Activated CD4-positive, alpha-beta memory T cell treated with anti-CD3 and anti-CD28 coated beads for 36 hours (primary cell): ENCODE measurements at regions not wholly inside any gene's neighbourhood (a gene's known extent, or its start where the extent isn't known, plus 50 kb on each side); places are given as distances from the start of the nearest gene placed in this dataset.

Experiments
- CTCF ChIA-PET: fragments of 350-600 bp; sonication (Branson Sonifier 250); formaldehyde crosslinking; loops from one replicate; lab custom pipeline; 2021; ENCODE audit warnings: antibody characterized with exemption, inconsistent platforms; lab: Charles Lee
- POLR2A ChIA-PET: fragments of 350-600 bp; sonication (Branson Sonifier 250); formaldehyde crosslinking; loops from one replicate; lab custom pipeline; 2021; ENCODE audit warnings: antibody characterized with exemption; lab: Charles Lee
- DNase-seq: peaks from one replicate; pipeline ENCODE4 v3.0.0-alpha.2; 2020
- H3K27ac Mint-ChIP-seq: one replicate; pipeline ENCODE4 v1.8.0; 2021; ENCODE audit warnings: mixed read lengths
- H3K27me3 Mint-ChIP-seq: one replicate; pipeline ENCODE4 v1.8.0; 2021; ENCODE audit warnings: mixed read lengths
- H3K36me3 Mint-ChIP-seq: one replicate; pipeline ENCODE4 v1.8.0; 2021; ENCODE audit warnings: mixed read lengths
- H3K4me1 Mint-ChIP-seq: one replicate; pipeline ENCODE4 v1.8.0; 2021; ENCODE audit warnings: low read depth, mixed read lengths
- H3K4me3 Mint-ChIP-seq: one replicate; pipeline ENCODE4 v1.8.0; 2021; ENCODE audit warnings: mild to moderate bottlenecking, mixed read lengths
- H3K9me3 Mint-ChIP-seq: one replicate; pipeline ENCODE4 v1.8.0; 2021; ENCODE audit warnings: mixed read lengths
- intact Hi-C: fragments of 100-400 bp; cut with micrococcal nuclease; formaldehyde crosslinking; loops from one replicate; pipeline ENCODE4 v1.15.1; 2023

DNA sequence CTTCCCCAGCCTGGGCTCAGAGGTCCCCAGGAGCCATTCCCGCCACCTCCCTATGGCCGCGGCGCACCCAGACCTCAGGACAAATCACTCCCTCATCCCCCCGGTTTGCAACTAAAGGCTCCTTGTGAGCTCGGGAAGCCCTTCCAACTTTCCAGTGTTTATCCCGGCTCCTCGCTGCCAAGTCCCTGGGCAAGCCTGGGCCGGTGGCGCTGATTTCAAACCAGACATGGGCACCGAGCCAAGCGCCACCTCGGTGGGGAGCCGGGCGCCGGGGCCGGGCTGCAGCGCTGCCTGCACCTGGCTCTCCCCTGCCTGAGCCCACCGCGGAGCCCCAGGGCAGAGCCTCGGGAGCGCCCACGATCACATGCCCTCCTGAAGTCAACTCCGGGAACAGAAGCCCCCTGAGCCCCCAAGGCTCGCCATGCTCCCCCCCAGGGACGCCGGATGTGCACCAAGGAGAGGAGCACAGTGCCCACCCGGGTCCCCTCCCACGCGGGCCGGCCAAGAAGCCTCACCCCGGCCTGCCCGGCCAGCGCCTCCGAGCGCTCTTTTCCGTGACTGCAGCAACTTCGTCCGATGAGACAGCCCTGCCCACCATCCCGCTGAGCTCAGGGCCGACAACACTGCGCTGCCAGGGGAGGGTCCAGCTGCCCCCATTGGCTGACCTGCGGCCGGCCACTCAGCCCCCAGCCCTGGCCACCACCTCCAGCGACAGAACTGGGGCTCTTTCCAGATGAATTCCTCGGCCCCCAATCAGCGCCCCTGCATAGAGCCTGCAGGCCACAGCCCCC, 50.0 kb downstream of the NCOR2 start:
- no peaks in the 10 kb centered on the region for H3K27me3 Mint-ChIP-seq
- H3K4me3 Mint-ChIP-seq: no peak overlapping the region
- ChIA-PET POLR2A (no interaction called here), CTCF (interaction anchor here (0.5 kb wide), 1 partner anchor 477 kb away, joined by 3 read pairs; no protein-coding TSS in a partner anchor)
- peaks cover 8% of the 10 kb centered on the region for H3K36me3 Mint-ChIP-seq
- no peak overlapping the region for H3K27ac Mint-ChIP-seq
- H3K4me1 Mint-ChIP-seq: peaks cover 6% of the 10 kb centered on the region
- no peaks in the 10 kb centered on the region for H3K9me3 Mint-ChIP-seq
- intact Hi-C loops: no loop called here
- no peak for DNase-seq

DNA sequence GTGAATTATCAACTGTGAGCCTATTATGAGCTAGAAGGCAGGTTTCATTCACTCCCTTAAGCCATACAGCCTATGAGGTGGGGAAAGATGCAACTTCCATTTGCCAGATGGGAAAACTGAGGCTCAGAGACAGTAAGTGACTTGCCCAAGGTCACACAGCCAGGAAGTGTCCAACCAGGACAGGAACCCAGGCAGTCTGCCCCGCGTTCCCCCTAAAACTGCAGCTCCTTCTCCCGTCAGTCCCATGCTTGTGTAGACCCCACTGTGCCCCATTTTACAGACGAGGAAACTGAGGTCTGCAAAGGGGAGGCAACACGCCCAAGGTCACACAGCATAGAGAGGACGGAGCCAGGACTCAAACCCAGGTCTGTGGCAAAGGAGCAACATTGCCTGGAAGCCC, 50.6 kb downstream of the NCOR2 start:
- Mint-ChIP-seq H3K4me1 (peaks cover 3% of the 10 kb centered on the region), H3K27me3 (no peaks in the 10 kb centered on the region), H3K4me3 (no peak overlapping the region), H3K9me3 (no peaks in the 10 kb centered on the region), H3K36me3 (peaks cover 8% of the 10 kb centered on the region), H3K27ac (no peak overlapping the region)
- POLR2A ChIA-PET: no interaction called here
- CTCF ChIA-PET: interaction anchor here (0.5 to 0.6 kb wide), 2 partner anchors 257 to 476 kb away, joined by 3 read pairs; no protein-coding TSS in a partner anchor
- DNase-seq: no peak
- intact Hi-C loops: no loop called here

DNA sequence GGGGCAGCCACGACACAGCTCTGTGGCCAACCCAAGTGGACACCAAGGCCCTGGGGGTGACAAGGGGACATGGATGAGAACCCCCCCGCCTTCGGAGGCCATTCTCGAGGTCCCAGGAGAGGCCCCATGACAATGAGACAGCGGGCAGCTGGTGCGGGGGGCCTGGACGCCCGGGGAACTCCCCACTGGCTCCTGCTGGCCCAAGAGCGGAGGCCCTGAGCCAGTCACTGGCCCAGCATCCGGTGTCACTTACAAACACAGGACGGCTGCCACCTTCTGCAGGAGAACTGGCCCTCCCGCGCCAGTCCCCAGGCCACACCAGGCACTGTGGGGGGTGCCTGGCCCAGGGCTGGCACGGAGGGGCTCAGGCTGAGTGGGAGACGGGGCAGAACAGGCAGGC, 51.4 kb downstream of the NCOR2 start:
- Mint-ChIP-seq H3K27me3 (no peaks in the 10 kb centered on the region), H3K4me3 (no peak overlapping the region), H3K36me3 (peaks cover 8% of the 10 kb centered on the region), H3K27ac (no peak overlapping the region), H3K4me1 (peaks cover 3% of the 10 kb centered on the region), H3K9me3 (no peaks in the 10 kb centered on the region)
- POLR2A ChIA-PET: no interaction called here
- CTCF ChIA-PET: interaction anchor here (0.6 kb wide), 1 partner anchor 258 kb away, joined by 3 read pairs; no protein-coding TSS in a partner anchor
- no peak for DNase-seq
- intact Hi-C loops: no loop called here

DNA sequence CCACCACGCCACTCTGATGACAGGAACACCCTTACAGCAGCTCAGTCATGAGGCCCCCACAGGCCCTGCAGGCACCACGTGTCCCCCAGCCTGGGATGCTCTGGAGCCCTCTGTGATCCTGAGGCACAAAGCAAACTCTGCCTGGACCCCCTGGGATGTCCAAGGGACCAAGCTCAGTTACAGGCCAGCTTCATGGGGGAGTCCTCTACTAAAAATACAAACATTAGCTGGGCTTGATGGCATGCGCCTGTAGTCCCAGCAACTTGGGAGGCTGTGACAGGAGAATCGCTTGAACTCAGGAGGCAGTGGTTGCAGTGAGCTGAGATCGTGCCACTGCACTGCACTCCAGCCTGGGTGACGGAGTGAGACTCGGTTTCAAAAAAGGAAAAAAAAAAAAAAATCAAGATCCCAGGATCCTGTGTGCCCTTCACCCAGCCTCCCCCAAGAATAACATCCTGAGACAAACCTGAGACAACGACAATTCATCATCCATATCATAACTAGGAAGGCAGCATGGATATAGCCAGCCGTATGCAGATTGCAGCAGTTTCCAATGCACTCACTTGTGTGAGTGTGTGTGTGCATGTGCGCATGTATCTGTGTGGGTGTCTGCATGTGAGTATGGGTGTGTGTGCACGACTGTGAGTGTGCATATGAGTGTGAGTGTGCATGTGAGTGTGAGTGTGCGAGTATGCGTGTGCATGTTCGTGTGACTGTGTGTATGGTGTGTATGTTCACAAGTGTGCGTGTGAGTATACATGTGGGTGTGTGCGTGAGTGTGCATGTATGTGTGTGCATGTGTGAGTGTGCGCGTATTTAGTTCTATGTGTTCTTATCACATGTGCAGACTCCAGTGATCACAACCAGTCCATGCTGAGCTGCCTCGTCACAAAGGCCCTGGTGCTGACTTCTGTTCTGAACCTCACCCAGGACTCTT, 52.1 kb downstream of the NCOR2 start:
- CTCF ChIA-PET: no interaction called here
- H3K27me3 Mint-ChIP-seq: no peaks in the 10 kb centered on the region

DNA sequence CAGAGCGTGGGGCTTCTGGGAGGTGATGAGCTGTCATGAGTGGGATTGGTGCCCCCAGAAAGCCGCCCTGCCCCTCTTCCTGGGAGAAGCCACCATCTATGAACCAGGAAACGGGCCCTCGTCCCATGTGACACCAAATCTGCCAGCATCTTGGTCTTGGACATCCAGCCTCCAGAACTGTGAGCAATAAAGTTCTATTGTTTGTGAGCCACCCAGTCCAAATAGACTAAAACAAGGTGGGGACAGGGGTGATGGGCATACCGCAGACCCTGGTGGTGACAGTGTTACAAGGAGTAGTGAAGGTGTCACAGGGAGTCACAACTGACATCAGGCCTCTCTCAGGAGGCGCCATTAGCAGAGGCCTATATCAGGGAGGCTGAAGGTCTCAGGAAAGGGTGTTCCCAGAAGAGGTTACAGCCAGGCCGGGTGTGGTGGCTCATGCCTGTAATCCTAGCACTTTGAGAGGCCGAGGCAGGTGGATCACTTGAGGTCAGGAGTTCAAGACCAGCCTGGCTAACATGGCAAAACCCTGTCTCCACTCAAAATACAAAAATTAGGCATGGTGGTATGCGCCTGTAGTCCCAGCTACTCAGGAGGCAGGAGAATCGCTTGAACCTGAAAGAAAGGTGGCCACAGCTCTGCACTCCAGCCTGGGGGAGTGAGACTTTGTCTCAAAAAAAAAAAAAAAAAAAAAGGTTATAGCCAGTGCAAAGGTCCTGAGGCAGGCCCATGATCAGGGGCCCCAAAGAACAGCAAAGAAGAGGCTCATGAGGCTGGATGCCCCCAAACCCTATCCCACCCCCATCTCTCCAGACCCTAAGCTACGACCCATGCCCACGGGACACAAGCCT, 53.0 kb downstream of the NCOR2 start:
- peaks cover 7% of the 10 kb centered on the region for H3K4me1 Mint-ChIP-seq
- no peak overlapping the region for H3K4me3 Mint-ChIP-seq
- ChIA-PET POLR2A (no interaction called here), CTCF (no interaction called here)
- intact Hi-C loops: no loop called here
- DNase-seq: no peak
- no peaks in the 10 kb centered on the region for H3K9me3 Mint-ChIP-seq
- peaks cover 8% of the 10 kb centered on the region for H3K36me3 Mint-ChIP-seq
- no peak overlapping the region for H3K27ac Mint-ChIP-seq
- no peaks in the 10 kb centered on the region for H3K27me3 Mint-ChIP-seq

More for the DNA sequence above, 52.1 kb downstream of the NCOR2 start:
- POLR2A ChIA-PET: no interaction called here
- no peak overlapping the region for H3K27ac Mint-ChIP-seq
- intact Hi-C loops: no loop called here
- peaks cover 8% of the 10 kb centered on the region for H3K36me3 Mint-ChIP-seq
- DNase-seq: no peak
- H3K4me3 Mint-ChIP-seq: no peak overlapping the region
- no peaks in the 10 kb centered on the region for H3K9me3 Mint-ChIP-seq
- peaks cover 7% of the 10 kb centered on the region for H3K4me1 Mint-ChIP-seq

DNA sequence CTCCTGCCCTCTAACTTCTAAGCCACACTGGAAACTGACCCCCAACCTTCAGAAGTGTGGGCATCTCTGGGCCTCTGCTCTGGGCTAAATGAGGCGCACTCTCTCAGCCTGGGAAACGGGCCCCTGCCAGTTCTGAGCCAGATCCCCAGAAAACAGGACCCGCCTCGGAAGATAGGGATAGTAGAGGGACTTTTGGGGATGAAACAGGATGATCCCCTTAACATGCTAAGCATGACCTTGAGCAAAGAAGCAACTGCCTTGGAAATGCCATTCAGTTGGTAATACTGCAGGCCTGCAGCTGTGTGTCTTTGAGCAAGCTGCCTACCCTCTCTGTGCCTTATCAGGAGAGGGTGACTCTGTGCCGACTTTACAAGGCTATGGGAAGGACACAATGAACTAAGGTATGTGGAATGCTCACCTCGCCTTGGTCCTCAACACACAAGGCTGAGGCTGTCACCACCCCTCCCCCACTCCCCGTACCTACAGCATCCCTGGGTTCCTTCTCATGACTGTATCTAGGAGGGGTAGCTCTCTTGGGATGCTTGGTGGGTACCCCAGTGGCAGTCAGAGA, 54.0 kb downstream of the NCOR2 start:
- no peaks in the 10 kb centered on the region for H3K27me3 Mint-ChIP-seq
- DNase-seq: no peak
- intact Hi-C loops: no loop called here
- H3K36me3 Mint-ChIP-seq: peaks cover 8% of the 10 kb centered on the region
- H3K27ac Mint-ChIP-seq: no peak overlapping the region
- no peak overlapping the region for H3K4me3 Mint-ChIP-seq
- CTCF ChIA-PET: no interaction called here
- H3K9me3 Mint-ChIP-seq: no peaks in the 10 kb centered on the region
- POLR2A ChIA-PET: no interaction called here
- H3K4me1 Mint-ChIP-seq: peaks cover 4% of the 10 kb centered on the region

DNA sequence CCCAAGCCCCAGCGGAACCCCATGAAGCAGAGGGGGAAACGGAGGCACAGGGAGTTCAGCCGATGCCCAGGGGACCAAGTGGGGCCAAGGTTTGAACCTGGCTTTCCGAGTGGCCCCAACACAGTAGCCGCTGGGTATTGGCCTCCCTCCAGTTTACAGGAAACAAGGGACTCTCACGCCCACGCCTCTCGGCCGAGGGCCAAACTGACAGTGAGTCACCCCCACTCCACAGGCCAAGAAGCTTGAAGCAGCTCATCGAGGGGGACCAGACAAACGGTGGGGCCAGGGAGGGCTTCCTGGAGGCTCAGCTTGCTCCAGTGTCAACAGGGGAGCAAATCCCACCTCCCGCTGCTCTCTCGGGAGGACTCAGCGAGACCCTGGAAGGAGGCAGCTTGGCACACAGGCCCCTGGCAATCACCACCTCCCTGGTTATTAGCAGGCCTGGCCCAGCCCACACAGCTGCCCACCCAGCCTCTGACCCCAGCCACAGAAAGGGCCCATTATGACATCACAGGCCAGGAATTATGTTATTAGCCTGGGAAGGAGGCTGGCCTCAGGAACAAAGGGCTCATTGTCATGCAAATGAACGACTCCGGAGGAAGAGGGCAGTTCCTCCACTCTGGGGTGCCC, 54.6 kb downstream of the NCOR2 start:
- peaks cover 8% of the 10 kb centered on the region for H3K36me3 Mint-ChIP-seq
- POLR2A ChIA-PET: no interaction called here
- no peak overlapping the region for H3K4me3 Mint-ChIP-seq
- CTCF ChIA-PET: no interaction called here
- no peak for DNase-seq
- no peaks in the 10 kb centered on the region for H3K9me3 Mint-ChIP-seq
- no peak overlapping the region for H3K27ac Mint-ChIP-seq
- intact Hi-C loops: no loop called here
- no peaks in the 10 kb centered on the region for H3K27me3 Mint-ChIP-seq
- H3K4me1 Mint-ChIP-seq: peaks cover 4% of the 10 kb centered on the region

DNA sequence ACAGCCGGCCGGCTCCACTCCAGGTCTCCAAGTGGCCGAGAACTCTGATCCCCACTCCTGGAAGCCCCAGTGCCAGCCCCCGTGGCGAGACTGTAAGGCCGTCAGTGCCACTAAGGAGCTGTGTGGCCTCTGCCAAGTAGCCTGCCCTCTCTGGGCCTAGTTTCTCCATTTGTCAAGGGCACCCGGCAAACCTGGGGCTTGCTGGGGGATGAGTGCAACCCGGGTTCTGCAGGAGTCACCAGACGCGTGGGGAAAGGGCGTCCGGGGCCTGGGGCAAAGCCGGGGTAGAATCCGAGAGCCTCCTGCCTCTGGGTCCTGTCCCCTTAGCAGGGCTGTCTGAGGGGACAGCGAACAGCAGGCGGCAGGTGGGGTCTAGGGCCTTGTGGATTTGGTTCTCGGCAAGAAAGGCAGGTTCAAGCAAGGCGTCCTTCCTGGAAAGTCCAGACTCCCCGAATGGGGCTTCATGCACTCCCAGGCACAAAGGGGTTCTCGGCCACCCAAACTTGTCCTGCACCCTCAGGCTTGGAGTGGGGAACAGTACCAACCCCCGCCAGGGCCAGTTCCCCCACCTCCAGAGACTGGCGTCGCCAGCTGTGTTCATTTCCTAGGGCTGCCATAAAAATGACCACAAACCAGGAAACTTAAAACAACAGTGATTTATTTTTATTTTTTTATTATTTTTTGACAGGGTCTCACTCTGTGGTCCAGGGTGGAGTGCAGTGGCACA, 56.0 kb downstream of the NCOR2 start:
- no peak overlapping the region for H3K4me3 Mint-ChIP-seq
- H3K9me3 Mint-ChIP-seq: no peaks in the 10 kb centered on the region
- ChIA-PET CTCF (no interaction called here), POLR2A (no interaction called here)
- peaks cover 8% of the 10 kb centered on the region for H3K36me3 Mint-ChIP-seq
- peaks cover 4% of the 10 kb centered on the region for H3K4me1 Mint-ChIP-seq
- intact Hi-C loops: no loop called here
- no peaks in the 10 kb centered on the region for H3K27me3 Mint-ChIP-seq
- DNase-seq: no peak
- H3K27ac Mint-ChIP-seq: no peak overlapping the region

DNA sequence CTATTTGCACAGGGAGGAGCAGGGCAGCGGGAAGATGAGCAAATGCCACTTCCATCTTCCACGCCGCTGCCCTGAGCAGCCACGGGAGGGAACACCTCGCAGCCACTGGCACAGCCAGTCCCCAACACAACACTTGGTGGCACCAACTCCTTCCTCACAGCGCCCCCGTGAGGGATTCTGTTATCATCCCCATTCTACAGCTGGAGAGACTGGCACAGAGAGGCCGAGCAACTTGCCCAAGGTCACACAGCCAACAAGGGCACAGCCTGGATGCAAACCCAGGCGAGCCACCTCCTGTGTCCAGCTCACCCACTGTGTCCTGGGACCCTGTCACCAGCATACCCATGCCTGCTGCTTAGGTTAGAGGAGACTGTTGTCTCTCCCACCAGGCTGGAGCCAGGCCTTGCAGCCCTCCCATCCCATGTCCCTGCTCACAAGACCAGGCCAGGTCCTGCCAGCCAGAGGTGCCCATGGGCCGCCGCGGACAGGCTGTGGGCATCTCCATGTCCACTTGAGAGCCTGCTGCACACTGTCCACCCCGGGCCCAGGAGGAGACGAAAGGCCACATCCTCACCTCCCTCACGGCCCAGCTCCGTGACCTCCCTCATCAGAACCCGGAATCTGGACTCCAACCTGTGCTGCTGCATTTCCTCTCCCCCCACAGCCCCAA, 57.0 kb downstream of the NCOR2 start:
- POLR2A ChIA-PET: no interaction called here
- intact Hi-C loops: no loop called here

DNA sequence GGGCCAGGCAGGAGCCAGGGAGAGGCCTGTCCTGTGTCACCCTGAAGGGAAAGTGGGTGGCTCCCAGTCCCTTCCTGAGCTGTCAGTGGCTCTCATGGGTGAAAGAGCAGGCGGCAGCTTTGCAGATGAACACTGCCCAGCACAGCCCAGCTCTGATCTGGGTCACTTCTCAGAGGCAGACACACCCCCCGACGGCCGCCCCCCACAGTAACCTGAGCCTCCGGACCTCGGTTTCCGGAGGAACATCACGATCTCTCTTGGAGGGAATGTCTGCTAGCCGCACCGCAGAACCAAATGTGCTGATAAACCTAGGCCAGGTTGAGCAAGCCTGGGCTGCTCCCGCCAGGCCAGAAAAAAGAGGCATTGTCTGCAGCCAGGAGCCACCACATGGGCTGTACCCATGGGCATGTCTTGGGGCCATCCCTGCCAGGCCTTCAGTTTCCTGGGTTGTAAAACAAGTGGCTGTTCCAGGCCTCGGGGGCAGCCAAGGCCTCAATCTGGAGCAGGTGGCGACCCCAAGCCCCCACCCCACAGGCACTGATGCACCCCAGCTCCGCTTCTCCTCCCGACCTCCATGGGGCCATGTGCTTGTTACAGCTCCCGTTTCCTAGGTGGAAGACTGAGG, 57.6 kb downstream of the NCOR2 start:
- ChIA-PET CTCF (interaction anchor here (1.1 to 1.2 kb wide), 2 partner anchors 40 to 120 kb away, joined by 3 read pairs; no protein-coding TSS in a partner anchor), POLR2A (no interaction called here)
- Mint-ChIP-seq H3K27ac (no peak overlapping the region), H3K9me3 (no peaks in the 10 kb centered on the region), H3K27me3 (no peaks in the 10 kb centered on the region), H3K4me1 (peaks cover 6% of the 10 kb centered on the region), H3K4me3 (no peak overlapping the region), H3K36me3 (peaks cover 2% of the 10 kb centered on the region)
- intact Hi-C loops: no loop called here
- DNase-seq: no peak

More for the DNA sequence above, 57.0 kb downstream of the NCOR2 start:
- Mint-ChIP-seq H3K36me3 (peaks cover 4% of the 10 kb centered on the region), H3K27me3 (no peaks in the 10 kb centered on the region), H3K4me1 (peaks cover 6% of the 10 kb centered on the region), H3K9me3 (no peaks in the 10 kb centered on the region), H3K4me3 (no peak overlapping the region), H3K27ac (no peak overlapping the region)
- DNase-seq: peak; percentile 44
- CTCF ChIA-PET: interaction anchor here (1.1 to 1.2 kb wide), 2 partner anchors 40 to 120 kb away, joined by 3 read pairs; no protein-coding TSS in a partner anchor
